Colonic mucosa (tissue), 4 donors: ENCODE measurements at regions not wholly inside any gene's neighbourhood (a gene's known extent, or its start where the extent isn't known, plus 50 kb on each side); places are given as distances from the start of the nearest gene placed in this dataset.

Experiments used
- DNase-seq: peaks from one replicate; pipeline ENCODE4 v3.0.0-alpha.2; 2020
- H3K27ac ChIP-seq: fragments of 200-600 bp; one replicate; pipeline ENCODE4 v1.8.0; 2021
- H3K27me3 ChIP-seq: fragments of 200-600 bp; one replicate; pipeline ENCODE4 v1.8.0; 2021
- H3K36me3 ChIP-seq: fragments of 200-600 bp; one replicate; pipeline ENCODE4 v1.8.0; 2021
- H3K4me1 ChIP-seq: fragments of 200-600 bp; one replicate; pipeline ENCODE4 v1.8.0; 2021; ENCODE audit warnings: mild to moderate bottlenecking
- H3K4me3 ChIP-seq: fragments of 200-600 bp; one replicate; pipeline ENCODE4 v1.8.0; 2021
- H3K9ac ChIP-seq, 2 donors: one replicate each; pipeline ENCODE4 v1.7.0; 2013; ENCODE audit warnings: control low read depth in 2 of 2, low read depth in 2 of 2, low read length in 2 of 2
- H3K9me3 ChIP-seq: fragments of 200-600 bp; one replicate; pipeline ENCODE4 v1.8.0; 2021
- CTCF ChIP-seq: fragments of 200-600 bp; IDR thresholded peaks from one replicate; pipeline ENCODE4 v1.8.0; 2022; ENCODE audit warnings: antibody characterized with exemption, mild to moderate bottlenecking
- intact Hi-C: fragments of 100-400 bp; cut with DNase I; formaldehyde crosslinking; loops from one replicate; pipeline ENCODE4 v1.14.1; 2022
- donor health status: healthy.
- donor health status: DM: no; HTN: no; CAD: no.
- donor health status: DM: no; HTN: no; CAD: no.

- Histone ChIP-seq H3K4me3 (no peak overlapping the region), H3K27me3 (no peaks in the 10 kb centered on the region), H3K36me3 (no peaks in the 10 kb centered on the region), H3K9ac (no peak overlapping the region), H3K27ac (no peak overlapping the region), H3K9me3 (no peaks in the 10 kb centered on the region), H3K4me1 (no peaks in the 10 kb centered on the region)
- DNase-seq = no peak
- TF ChIP-seq CTCF = no peak
- intact Hi-C loops = no loop called here
These were observed 215.2 kb upstream of the CRIM1 start for GRCh38 chr2:36140391-36140790.

- H3K36me3 ChIP-seq = no peaks in the 10 kb centered on the region
- intact Hi-C loops = no loop called here
- TF ChIP-seq CTCF = no peak
- H3K27ac ChIP-seq = no peak overlapping the region
- H3K9me3 ChIP-seq = no peaks in the 10 kb centered on the region
- no peak overlapping the region for H3K4me3 ChIP-seq
- H3K4me1 ChIP-seq = no peaks in the 10 kb centered on the region
- no peak for DNase-seq
- no peaks in the 10 kb centered on the region for H3K27me3 ChIP-seq
- no peak overlapping the region for H3K9ac ChIP-seq
These were observed 218.0 kb upstream of the CRIM1 start for GRCh38 chr2:36137612-36138011.

GRCh38 chr2:36134281-36134680 is 221.3 kb upstream of the CRIM1 start:
- H3K9me3 ChIP-seq = no peaks in the 10 kb centered on the region
- H3K4me1 ChIP-seq = no peaks in the 10 kb centered on the region
- no peak overlapping the region for H3K9ac ChIP-seq
- no peak overlapping the region for H3K27ac ChIP-seq
- no peaks in the 10 kb centered on the region for H3K36me3 ChIP-seq
- no peak for TF ChIP-seq CTCF
- H3K27me3 ChIP-seq = no peaks in the 10 kb centered on the region
- DNase-seq = no peak
- no peak overlapping the region for H3K4me3 ChIP-seq
- intact Hi-C loops = no loop called here

DNA sequence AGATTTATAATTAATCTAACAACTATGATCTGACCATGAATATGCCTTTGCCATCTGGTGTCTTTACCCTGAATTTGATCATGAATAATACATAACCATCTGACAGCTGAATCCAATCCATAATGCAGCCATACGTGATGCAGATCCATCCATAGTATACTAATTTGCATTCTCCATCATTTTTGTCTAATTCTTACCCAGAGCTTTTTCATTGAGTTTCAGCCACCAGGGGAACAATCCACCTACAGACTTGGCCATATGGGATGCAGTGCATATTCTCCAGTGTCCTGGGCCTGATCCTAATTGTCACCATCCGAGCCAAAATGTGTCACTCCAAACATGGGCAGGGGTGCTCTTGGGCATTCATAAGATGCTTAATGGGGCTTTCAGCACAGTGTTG is 227.2 kb upstream of the CRIM1 start:
- H3K36me3 ChIP-seq = no peaks in the 10 kb centered on the region
- no peak for DNase-seq
- H3K27me3 ChIP-seq = no peaks in the 10 kb centered on the region
- no peak overlapping the region for H3K27ac ChIP-seq
- H3K4me3 ChIP-seq = no peak overlapping the region
- intact Hi-C loops = no loop called here
- no peaks in the 10 kb centered on the region for H3K9me3 ChIP-seq
- no peak for TF ChIP-seq CTCF
- no peak overlapping the region for H3K9ac ChIP-seq
- H3K4me1 ChIP-seq = no peaks in the 10 kb centered on the region

- DNase-seq = no peak
- intact Hi-C loops = no loop called here
- no peak for TF ChIP-seq CTCF
- Histone ChIP-seq H3K4me3 (no peak overlapping the region), H3K9me3 (no peaks in the 10 kb centered on the region), H3K36me3 (no peaks in the 10 kb centered on the region), H3K9ac (no peak overlapping the region), H3K4me1 (no peaks in the 10 kb centered on the region), H3K27me3 (no peaks in the 10 kb centered on the region), H3K27ac (no peak overlapping the region)
These were observed 229.9 kb upstream of the CRIM1 start for GRCh38 chr2:36125702-36126101.

DNA sequence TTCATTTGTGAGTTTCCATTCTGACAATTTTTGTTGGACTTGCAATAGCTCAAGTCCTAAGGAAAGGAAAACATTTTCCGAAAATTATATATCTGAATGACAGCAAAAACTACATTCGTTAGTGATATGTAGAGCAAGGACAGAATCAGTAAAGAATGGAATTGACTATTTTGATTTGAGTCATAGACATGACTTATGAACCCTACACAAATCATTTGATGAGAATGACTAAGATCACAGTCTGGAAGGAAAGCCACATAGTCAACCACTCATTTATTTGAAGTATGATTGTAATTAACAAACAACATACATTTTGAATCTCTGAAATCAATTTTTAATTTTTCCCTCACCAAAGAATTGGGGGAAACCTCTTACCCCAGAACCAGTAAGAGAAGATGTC is 231.6 kb upstream of the CRIM1 start:
- Histone ChIP-seq H3K9me3 (no peaks in the 10 kb centered on the region), H3K4me3 (no peak overlapping the region), H3K9ac (no peak overlapping the region), H3K4me1 (no peaks in the 10 kb centered on the region), H3K27me3 (no peaks in the 10 kb centered on the region), H3K36me3 (no peaks in the 10 kb centered on the region), H3K27ac (no peak overlapping the region)
- intact Hi-C loops = no loop called here
- DNase-seq = no peak
- TF ChIP-seq CTCF = no peak
